ENCODE measurements at regions not wholly inside any gene's neighbourhood (a gene's known extent, or its start where the extent isn't known, plus 50 kb on each side); places are given as distances from the start of the nearest gene placed in this dataset.

- Histone ChIP-seq H4K20me1 (replicated peaks; ENCODE audit: control insufficient read depth, extremely low read depth, insufficient read depth, low read length) (no peaks in the 10 kb centered on the region), H3K79me2 (ENCODE audit: control insufficient read depth, insufficient read depth, low read length) (no peaks in the 10 kb centered on the region), H3K4me1 (ENCODE audit: control insufficient read depth, extremely low read depth, insufficient read depth, low read length) (no peaks in the 10 kb centered on the region), H3K27me3 (ENCODE audit: control insufficient read depth in 2 of 2, insufficient read depth in 2 of 2, low read length in 2 of 2) (no peaks in the 10 kb centered on the region), H3K4me3 (replicated peaks in 1 of 3; ENCODE audit: insufficient read depth in 1 of 3, low read depth in 1 of 3, low read length in 3 of 3) (no peak overlapping the region), H3K27ac (ENCODE audit: insufficient read depth, low read depth, low read length) (no peak overlapping the region), H3K9ac (replicated peaks; ENCODE audit: extremely low read depth, insufficient read depth, low read length) (no peak overlapping the region), H3K9me1 (replicated peaks; ENCODE audit: control insufficient read depth, extremely low read depth, insufficient read depth, low read length) (no peaks in the 10 kb centered on the region), H3K36me3 (ENCODE audit: control insufficient read depth in 2 of 2, extremely low read depth in 1 of 2, insufficient read depth in 2 of 2, low read length in 2 of 2) (no peaks in the 10 kb centered on the region), H3K4me2 (ENCODE audit: insufficient read depth, low read length) (no peak overlapping the region), H2AFZ (ENCODE audit: low read depth, low read length) (no peak overlapping the region), H3K9me3 (replicated peaks; ENCODE audit: control insufficient read depth, insufficient read depth, low read length) (no peaks in the 10 kb centered on the region)
- ChIA-PET CTCF (no interaction called here), POLR2A (no interaction called here)
- dilution Hi-C loops (cut with MboI; ENCODE audit: extremely low pct_ligation_motif_present, low sequenced_read_pairs) (no loop called here), intact Hi-C loops (cut with micrococcal nuclease) (no loop called here)
- DNase-seq (ENCODE audit: low read depth, low spot score): no peak
- BruUV-seq (replicated peaks): no TSS peak
- no peak for FAIRE-seq
- TF ChIP-seq POLR2A (IDR thresholded peaks at IDR 0.05; ENCODE audit: low read depth, low read length): no peak
- TF ChIP-seq FOS (IDR thresholded peaks at IDR 0.05; ENCODE audit: borderline replicate concordance, insufficient read depth, low read length): no peak
- no peak for TF ChIP-seq EZH2 (IDR thresholded peaks at IDR 0.05; ENCODE audit: borderline replicate concordance, low read depth, low read length, severe bottlenecking)
- no peak for TF ChIP-seq GATA2 (IDR thresholded peaks at IDR 0.05; ENCODE audit: insufficient read depth, insufficient read length, low read depth, low read length)
- TF ChIP-seq JUN (IDR thresholded peaks at IDR 0.05; ENCODE audit: borderline replicate concordance, insufficient read depth, insufficient read length, low read depth): no peak
- no peak for TF ChIP-seq MYC (IDR thresholded peaks at IDR 0.05; ENCODE audit: low read depth, low read length)
- no peak for TF ChIP-seq CTCF (IDR thresholded peaks at IDR 0.05; ENCODE audit: extremely low read depth in 1 of 2, insufficient read depth in 1 of 2, low read depth in 1 of 2, low read length in 2 of 2)
- no peak for TF ChIP-seq MAX (IDR thresholded peaks at IDR 0.05; ENCODE audit: insufficient read depth, insufficient read length)
- no peak for TF ChIP-seq POLR2AphosphoS5 (IDR thresholded peaks at IDR 0.05; ENCODE audit: insufficient read depth, low read depth, low read length)
Measured at GRCh38 chr3:71917545-71917944, 132.6 kb upstream of the PROK2 start.

Measured in endothelial cell of umbilical vein (primary cell).